ENCODE measurements at regions not wholly inside any gene's neighbourhood (a gene's known extent, or its start where the extent isn't known, plus 50 kb on each side); places are given as distances from the start of the nearest gene placed in this dataset.
"Not testable (repeated sequence)": the region's sequence is repeated elsewhere in the genome, so short reads cannot be mapped to it uniquely, and the experiment has no call there.

- Mint-ChIP-seq H3K4me1 (no peaks in the 10 kb centered on the region), H3K4me3 (no peak overlapping the region), H3K27me3 (no peaks in the 10 kb centered on the region), H3K9me3 (peaks cover 8% of the 10 kb centered on the region), H3K27ac (no peak overlapping the region), H3K36me3 (ENCODE audit: low read depth) (no peaks in the 10 kb centered on the region)
- POLR2A ChIA-PET: no interaction called here
- CTCF ChIA-PET: no interaction called here
- no peak for DNase-seq
Measured at GRCh38 chr7:17097668-17098297, 200.7 kb upstream of the AHR start.

DNA sequence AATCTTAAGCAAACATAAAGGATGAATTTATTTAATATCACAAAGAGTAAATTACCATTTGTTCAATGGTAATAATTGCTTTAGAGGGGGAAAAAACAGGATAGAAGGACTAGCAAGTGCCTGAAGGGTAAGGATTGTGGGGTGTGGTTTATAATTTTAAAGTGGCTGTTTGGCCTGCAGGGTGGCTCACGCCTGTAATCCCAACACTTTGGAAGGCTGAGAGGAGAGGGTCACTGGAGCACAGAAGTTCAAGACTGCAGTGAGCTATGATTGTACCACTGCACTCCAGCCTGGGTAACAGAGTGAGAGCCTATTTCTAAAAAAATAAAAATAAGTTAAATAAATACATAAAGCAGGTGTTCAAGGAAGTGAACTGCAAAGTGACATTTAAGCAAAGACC, 199.9 kb upstream of the AHR start:
- Mint-ChIP-seq H3K27me3 (no peaks in the 10 kb centered on the region), H3K9me3 (peaks cover 6% of the 10 kb centered on the region), H3K36me3 (ENCODE audit: low read depth) (no peaks in the 10 kb centered on the region), H3K4me1 (no peaks in the 10 kb centered on the region), H3K4me3 (no peak overlapping the region), H3K27ac (no peak overlapping the region)
- POLR2A ChIA-PET: no interaction called here
- CTCF ChIA-PET: no interaction called here
- no peak for DNase-seq

DNA sequence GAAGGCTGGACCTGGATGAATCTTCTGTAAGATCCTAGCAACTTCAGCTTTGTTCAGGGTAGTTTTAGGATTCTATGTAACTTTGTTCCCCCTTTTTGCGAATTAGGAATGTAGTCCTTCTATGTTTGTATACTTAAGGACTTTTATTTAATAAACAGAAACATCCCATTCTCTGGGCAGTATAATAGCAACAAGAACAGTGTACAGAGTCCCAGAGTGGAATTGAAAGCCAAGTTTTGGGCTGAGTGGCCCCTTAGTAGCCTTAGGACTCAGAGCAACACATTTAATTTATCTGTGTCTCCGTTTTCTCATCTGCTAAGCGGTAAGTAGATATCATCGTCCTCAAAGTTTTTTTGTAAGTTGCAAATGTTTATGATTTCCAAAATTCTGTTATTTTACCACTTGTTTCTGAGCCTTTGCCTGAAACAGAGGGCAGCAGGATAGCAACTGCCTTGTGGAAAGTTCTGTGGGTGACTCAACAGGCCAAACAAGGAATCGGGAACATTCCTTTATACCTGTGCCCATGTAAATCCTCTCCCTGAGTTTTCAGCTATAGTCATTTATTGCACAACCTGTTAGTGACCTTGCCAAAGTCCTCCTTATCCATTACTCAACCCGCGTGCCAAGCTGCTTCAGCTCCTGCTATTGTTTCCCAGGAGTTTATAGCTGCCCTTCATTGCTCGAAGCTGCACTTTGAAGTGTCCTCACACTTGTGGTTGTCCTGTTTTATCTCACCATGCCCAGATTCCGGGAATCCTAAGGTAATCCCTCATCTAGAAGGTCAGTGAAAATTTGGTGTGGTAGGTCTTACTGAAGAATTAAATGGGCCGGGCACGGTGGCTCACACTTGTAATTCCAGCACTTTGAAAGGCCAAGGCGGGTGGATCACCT, 199.1 kb upstream of the AHR start:
- H3K27me3 Mint-ChIP-seq: no peaks in the 10 kb centered on the region
- POLR2A ChIA-PET: no interaction called here
- H3K27ac Mint-ChIP-seq: no peak overlapping the region
- peaks cover 6% of the 10 kb centered on the region for H3K9me3 Mint-ChIP-seq
- H3K4me1 Mint-ChIP-seq: no peaks in the 10 kb centered on the region
- DNase-seq: no peak
- H3K4me3 Mint-ChIP-seq: no peak overlapping the region
- CTCF ChIA-PET: interaction anchor here (1.0 kb wide), 1 partner anchor 116 kb away, joined by 4 read pairs; no protein-coding TSS in a partner anchor
- no peaks in the 10 kb centered on the region for H3K36me3 Mint-ChIP-seq (ENCODE audit: low read depth)

DNA sequence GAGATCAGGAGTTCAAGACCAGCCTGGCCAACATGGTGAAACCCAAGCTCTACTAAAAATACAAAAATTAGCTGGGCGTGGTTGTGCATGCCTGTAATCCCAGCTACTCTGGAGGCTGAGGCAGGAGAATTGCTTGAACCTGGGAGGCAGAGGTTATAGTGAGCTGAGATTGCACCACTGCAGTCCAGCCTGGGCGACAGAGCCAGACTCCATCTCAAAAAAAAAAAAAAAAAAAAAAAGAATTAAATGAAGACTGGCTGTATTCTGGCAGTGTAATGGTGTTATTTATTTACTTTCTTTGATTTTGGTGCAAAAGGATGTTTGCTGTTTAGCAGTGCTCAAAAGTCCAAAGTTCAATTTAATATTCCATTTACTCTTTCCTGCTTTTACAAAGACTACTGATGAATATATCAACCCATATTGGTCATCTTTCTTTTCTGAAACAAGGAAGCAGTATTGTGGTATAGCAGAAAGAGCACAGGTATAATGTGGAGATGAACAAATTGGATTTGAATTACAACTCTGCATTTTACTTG, 198.4 kb upstream of the AHR start:
- CTCF ChIA-PET: interaction anchor here (1.0 kb wide), 1 partner anchor 117 kb away, joined by 4 read pairs; no protein-coding TSS in a partner anchor
- POLR2A ChIA-PET; H3K9me3 Mint-ChIP-seq; DNase-seq; H3K27me3 Mint-ChIP-seq; H3K4me1 Mint-ChIP-seq; H3K4me3 Mint-ChIP-seq; H3K27ac Mint-ChIP-seq; H3K36me3 Mint-ChIP-seq (ENCODE audit: low read depth): not testable (repeated sequence)

- POLR2A ChIA-PET: no interaction called here
- no peaks in the 10 kb centered on the region for H3K36me3 Mint-ChIP-seq (ENCODE audit: low read depth)
- no peaks in the 10 kb centered on the region for H3K4me1 Mint-ChIP-seq
- no peak overlapping the region for H3K4me3 Mint-ChIP-seq
- CTCF ChIA-PET: no interaction called here
- H3K27ac Mint-ChIP-seq: no peak overlapping the region
- no peak for DNase-seq
- H3K9me3 Mint-ChIP-seq: no peaks in the 10 kb centered on the region
- H3K27me3 Mint-ChIP-seq: no peaks in the 10 kb centered on the region
Measured at GRCh38 chr7:17101207-17101696, 197.2 kb upstream of the AHR start.

- Mint-ChIP-seq H3K27ac (no peak overlapping the region), H3K4me3 (no peak overlapping the region), H3K4me1 (no peaks in the 10 kb centered on the region), H3K9me3 (peaks cover 7% of the 10 kb centered on the region), H3K36me3 (ENCODE audit: low read depth) (no peaks in the 10 kb centered on the region), H3K27me3 (no peaks in the 10 kb centered on the region)
- POLR2A ChIA-PET: no interaction called here
- CTCF ChIA-PET: no interaction called here
- no peak for DNase-seq
Measured at GRCh38 chr7:17103170-17103569, 195.3 kb upstream of the AHR start.

- ChIA-PET POLR2A (no interaction called here), CTCF (interaction anchor here (0.6 kb wide), 1 partner anchor 124 kb away, joined by 3 read pairs; no protein-coding TSS in a partner anchor)
- Mint-ChIP-seq H3K36me3 (ENCODE audit: low read depth) (peaks cover 3% of the 10 kb centered on the region), H3K4me1 (no peaks in the 10 kb centered on the region), H3K27ac (no peak overlapping the region), H3K27me3 (no peaks in the 10 kb centered on the region), H3K4me3 (no peak overlapping the region), H3K9me3 (peaks cover 7% of the 10 kb centered on the region)
- no peak for DNase-seq
Measured at GRCh38 chr7:17103984-17104383, 194.5 kb upstream of the AHR start.

DNA sequence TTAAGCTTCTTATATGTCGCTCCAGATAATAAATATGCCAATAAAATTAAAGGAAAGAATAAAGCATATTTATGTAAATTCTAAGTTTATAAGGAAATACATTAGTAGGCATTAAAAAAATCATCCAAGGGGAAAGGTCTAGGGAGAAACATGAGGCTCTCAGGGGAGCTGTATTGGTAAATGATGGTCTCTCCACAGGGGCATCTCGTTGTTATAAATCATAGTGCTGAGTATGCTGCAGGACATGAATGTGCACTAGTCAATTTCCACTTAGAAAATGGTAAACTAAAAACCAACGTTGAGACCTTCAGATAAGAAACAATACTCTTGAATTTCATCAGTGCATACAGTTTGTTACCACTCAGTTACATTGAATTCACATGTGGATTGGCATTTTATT, 194.0 kb upstream of the AHR start:
- H3K9me3 Mint-ChIP-seq: peaks cover 7% of the 10 kb centered on the region
- no peak for DNase-seq
- ChIA-PET POLR2A (no interaction called here), CTCF (interaction anchor here (0.6 kb wide), 1 partner anchor 123 kb away, joined by 3 read pairs; no protein-coding TSS in a partner anchor)
- H3K4me1 Mint-ChIP-seq: no peaks in the 10 kb centered on the region
- H3K27ac Mint-ChIP-seq: no peak overlapping the region
- H3K4me3 Mint-ChIP-seq: no peak overlapping the region
- H3K27me3 Mint-ChIP-seq: no peaks in the 10 kb centered on the region
- peaks cover 3% of the 10 kb centered on the region for H3K36me3 Mint-ChIP-seq (ENCODE audit: low read depth)

- CTCF ChIA-PET: no interaction called here
- H3K27ac Mint-ChIP-seq: no peak overlapping the region
Measured at GRCh38 chr7:17105701-17106100, 192.8 kb upstream of the AHR start.

GRCh38 chr7:17108049-17108584, 190.3 kb upstream of the AHR start:
- Mint-ChIP-seq H3K9me3 (peaks cover 10% of the 10 kb centered on the region), H3K4me1 (no peaks in the 10 kb centered on the region), H3K4me3 (no peak overlapping the region), H3K27ac (no peak overlapping the region), H3K36me3 (ENCODE audit: low read depth) (peaks cover 3% of the 10 kb centered on the region), H3K27me3 (no peaks in the 10 kb centered on the region)
- no peak for DNase-seq
- ChIA-PET POLR2A (interaction anchor here (1.0 kb wide), 1 partner anchor 11 kb away, joined by 3 read pairs; no protein-coding TSS in a partner anchor), CTCF (no interaction called here)

More at GRCh38 chr7:17105701-17106100, 192.8 kb upstream of the AHR start:
- no peaks in the 10 kb centered on the region for H3K4me1 Mint-ChIP-seq
- DNase-seq: no peak
- POLR2A ChIA-PET: no interaction called here
- peaks cover 3% of the 10 kb centered on the region for H3K36me3 Mint-ChIP-seq (ENCODE audit: low read depth)
- peaks cover 7% of the 10 kb centered on the region for H3K9me3 Mint-ChIP-seq
- no peak overlapping the region for H3K4me3 Mint-ChIP-seq
- H3K27me3 Mint-ChIP-seq: no peaks in the 10 kb centered on the region

GRCh38 chr7:17109020-17109419, 189.4 kb upstream of the AHR start:
- Mint-ChIP-seq H3K4me3 (no peak overlapping the region), H3K27me3 (no peaks in the 10 kb centered on the region), H3K27ac (no peak overlapping the region), H3K4me1 (no peaks in the 10 kb centered on the region), H3K9me3 (peaks cover 14% of the 10 kb centered on the region), H3K36me3 (ENCODE audit: low read depth) (peaks cover 3% of the 10 kb centered on the region)
- ChIA-PET CTCF (no interaction called here), POLR2A (no interaction called here)
- no peak for DNase-seq

DNA sequence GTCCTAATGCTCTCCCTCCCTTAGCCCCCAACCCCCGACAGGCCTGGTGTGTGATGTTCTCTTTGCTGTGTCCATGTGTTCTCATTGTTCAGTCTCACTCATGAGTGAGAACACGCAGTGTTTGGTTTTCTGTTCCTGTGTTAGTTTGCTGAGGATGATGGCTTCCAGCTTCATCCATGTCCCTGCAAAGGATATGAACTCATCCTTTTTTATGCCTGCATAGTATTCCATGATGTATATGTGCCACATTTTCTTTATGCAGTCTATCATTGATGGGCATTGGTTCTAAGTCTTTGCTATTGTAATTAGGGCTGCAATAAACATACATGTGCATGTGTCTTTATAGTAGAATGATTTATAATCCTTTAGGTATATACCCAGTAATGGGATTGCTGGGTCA, 184.7 kb upstream of the AHR start:
- DNase-seq; H3K36me3 Mint-ChIP-seq (ENCODE audit: low read depth); H3K27ac Mint-ChIP-seq; POLR2A ChIA-PET; H3K27me3 Mint-ChIP-seq; CTCF ChIA-PET; H3K4me3 Mint-ChIP-seq; H3K4me1 Mint-ChIP-seq: not testable (repeated sequence)
- peaks cover 10% of the 10 kb centered on the region for H3K9me3 Mint-ChIP-seq

DNA sequence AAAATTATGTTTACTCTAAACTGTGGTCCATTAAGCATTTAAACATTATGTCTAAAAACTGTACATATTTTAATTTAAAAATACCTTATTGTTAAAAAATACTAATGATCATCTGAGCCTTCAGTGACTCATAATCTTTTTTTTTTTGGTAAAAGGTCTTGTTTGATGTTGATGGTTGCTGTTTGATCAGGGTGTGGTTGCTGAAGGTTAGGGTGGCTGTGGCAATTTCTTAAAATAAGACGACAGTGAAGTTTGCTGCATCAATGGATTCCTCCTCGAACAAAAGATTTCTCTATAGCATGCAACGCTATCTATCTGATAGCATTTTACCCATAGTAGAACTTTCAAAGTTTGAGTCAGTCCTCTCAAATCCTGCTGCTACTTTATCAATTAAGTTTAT, 180.0 kb upstream of the AHR start:
- H3K4me1 Mint-ChIP-seq: peaks cover 6% of the 10 kb centered on the region
- no peak overlapping the region for H3K27ac Mint-ChIP-seq
- peaks cover 3% of the 10 kb centered on the region for H3K36me3 Mint-ChIP-seq (ENCODE audit: low read depth)
- H3K27me3 Mint-ChIP-seq: no peaks in the 10 kb centered on the region
- peaks cover 7% of the 10 kb centered on the region for H3K9me3 Mint-ChIP-seq
- CTCF ChIA-PET: no interaction called here
- POLR2A ChIA-PET: no interaction called here
- no peak for DNase-seq
- H3K4me3 Mint-ChIP-seq: no peak overlapping the region
